Activated CD4-positive, alpha-beta T cell treated with anti-CD3 and anti-CD28 coated beads, Interleukin-2, Interleukin-4, amounts not matched to agents 100 ng/mL and 50 ng/mL, durations not matched to agents 16 hours and 8 hours (primary cell): ENCODE measurements at regions not wholly inside any gene's neighbourhood (a gene's known extent, or its start where the extent isn't known, plus 50 kb on each side); places are given as distances from the start of the nearest gene placed in this dataset.

Experiments used
- DNase-seq: peaks from one replicate; pipeline ENCODE4 v3.0.0-alpha.2; 2020; ENCODE audit warnings: low spot score

DNA sequence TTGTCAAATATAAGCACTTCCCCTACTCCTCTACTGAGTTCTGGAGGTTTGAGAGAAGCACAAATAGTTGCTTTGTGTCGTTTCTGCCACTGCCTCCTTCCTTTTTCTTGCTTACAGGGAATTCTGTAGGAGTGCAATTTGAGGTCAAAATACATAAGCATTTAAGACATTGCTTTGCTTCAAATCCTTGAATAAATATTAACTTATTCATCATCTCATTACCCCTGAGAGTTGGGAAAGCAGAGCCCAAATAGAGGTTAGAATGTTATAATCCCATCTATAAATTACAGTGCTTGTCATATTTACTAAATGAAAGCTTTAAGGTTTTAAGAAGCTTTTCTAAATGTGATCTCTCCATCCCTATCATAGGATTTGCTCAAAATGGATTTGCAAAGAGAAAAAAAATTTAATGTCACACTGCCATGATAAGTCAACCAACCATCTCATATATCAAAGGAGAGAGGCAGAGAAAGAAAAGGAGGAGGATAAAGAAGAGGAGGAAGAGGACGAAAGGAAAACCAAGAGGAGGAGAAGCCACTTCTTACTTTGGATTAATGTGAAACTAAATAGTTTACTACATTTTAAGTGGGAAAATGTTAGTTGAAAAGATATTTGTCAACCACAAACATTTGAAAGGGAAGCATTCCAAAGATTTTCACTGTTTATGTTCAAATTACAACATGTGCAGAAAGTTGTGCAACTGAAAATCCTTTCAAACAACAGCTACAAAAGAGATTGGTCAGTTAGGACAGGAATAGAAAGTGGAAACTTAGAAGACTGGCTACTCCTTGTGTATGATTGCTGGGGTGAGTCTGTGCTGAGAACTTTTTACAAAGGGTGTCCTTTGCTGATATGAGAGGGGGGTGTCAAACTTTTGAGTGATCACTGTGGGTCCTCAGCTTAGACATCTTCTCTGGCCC, 277.3 kb upstream of the FN1 start:
- DNase-seq, result no peak

DNA sequence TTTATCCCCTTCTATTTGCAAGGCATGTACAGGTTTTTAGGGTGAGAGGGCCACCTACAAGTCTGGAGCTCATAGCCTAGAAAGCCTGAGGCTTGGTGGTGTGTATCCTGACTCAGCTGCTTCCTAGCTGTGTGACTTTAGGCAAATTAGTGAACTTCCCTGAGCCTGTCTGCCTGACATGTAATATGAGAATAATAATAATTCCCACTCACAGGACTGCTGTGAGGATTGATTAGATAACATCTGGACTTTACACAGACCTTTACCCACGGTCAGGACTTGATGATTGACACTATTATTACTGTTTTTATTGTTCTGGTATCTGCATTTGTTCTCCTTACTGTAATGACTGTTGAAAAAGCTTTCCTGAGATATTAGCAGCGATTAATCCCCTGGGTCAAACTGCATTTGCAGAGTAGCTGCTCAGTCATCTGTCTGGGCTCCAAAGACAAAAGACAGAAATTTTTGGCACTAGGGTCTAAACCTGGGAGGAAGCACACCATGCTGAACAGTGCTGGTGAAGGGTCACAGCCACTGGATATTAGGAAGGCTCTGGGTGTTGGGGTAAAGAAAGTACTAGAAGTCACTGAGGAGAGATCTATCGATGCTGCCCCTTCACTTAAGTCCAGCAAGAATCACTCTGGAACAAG, 276.5 kb upstream of the FN1 start:
- no peak for DNase-seq

DNA sequence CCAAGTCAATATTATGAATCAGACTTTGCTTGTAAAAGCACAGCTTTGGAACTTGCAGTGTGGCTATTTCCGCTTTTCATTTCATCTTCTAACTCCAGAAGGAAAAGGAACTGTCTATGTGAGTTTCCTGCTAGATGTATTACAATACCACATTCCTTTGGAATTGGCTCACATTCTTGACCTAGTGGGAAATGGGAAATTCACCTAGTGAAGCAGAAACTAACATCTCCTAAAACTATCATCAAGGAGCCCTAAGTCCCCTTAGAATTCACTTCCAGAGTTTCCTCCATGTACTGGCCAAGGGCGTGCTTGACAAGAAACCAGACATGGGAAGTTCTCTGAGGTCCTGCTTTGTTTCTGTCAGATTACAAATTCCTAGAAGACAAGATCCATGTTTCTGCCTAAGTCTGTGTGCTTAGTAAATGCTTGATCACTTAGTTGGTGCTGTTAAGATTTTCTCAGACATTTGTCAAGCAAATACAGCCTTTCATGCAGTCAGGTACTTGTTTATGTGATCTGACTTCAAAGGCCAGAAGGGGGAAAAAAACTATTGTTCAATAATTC, 275.7 kb upstream of the FN1 start:
- no peak for DNase-seq

DNA sequence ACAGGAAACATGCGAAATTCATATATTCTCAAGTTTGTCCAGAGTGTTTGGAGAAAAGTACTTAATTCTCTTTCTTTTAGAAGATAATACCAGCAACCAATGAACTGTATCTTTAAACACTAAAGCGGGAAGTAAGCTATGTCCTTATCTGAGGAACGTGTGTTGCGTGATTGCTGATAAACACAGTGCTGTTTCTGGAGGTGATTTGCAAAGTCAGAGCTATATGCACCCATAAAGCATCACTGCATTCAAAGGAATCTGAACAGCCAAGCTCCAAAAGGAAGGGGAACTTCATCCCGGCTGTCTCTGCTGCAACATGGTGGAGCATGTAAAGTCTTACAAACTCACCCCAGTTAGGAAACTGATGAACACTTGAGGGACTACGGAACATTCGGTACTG, 271.7 kb upstream of the FN1 start:
- no peak for DNase-seq

DNA sequence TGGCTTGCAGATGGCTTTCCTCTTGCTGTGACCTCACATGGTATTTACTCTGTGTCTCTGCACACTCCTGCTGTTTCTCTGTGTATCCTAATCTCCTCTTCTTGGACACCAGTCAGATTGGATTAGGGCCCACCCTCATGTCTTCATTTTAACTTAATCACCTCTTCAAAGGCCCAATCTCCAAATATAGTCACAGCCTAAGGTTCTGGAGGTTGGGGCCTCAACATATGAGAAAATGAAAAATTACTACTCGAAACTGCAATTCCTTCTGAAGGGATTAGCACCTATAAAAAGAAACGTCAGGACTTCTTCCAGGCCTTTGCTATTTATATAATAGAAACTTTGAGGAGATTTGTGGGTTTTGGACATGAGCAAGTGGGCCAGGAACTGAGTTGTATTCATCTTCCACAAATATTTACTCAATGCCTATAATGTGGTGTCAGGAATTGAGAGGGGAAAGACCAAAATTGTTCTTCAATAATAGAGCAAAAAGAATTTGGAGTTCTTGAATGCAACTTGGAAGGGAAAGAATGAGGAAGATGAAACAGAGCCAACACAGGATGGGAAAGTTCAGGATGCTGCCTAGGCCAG, 270.0 kb upstream of the FN1 start:
- no peak for DNase-seq

DNA sequence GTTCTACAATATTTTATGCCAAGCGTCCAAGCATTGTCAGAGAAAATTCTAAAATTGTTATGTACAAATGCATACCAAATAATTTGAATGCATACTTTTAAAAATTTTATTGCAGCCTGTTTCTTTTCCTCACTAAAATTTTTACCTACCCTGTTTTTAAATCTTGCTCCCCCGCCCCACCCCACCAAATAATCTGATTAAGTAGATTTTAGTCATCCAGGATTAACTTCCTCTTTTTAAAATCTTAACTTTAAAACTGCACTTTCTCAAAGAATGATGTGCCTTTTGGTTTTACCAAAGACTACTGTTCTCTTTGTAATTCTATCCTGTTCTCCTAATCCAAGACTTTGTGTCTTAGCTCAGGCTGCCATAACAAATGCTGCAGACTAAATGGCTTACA, 269.4 kb upstream of the FN1 start:
- DNase-seq, result no peak

DNA sequence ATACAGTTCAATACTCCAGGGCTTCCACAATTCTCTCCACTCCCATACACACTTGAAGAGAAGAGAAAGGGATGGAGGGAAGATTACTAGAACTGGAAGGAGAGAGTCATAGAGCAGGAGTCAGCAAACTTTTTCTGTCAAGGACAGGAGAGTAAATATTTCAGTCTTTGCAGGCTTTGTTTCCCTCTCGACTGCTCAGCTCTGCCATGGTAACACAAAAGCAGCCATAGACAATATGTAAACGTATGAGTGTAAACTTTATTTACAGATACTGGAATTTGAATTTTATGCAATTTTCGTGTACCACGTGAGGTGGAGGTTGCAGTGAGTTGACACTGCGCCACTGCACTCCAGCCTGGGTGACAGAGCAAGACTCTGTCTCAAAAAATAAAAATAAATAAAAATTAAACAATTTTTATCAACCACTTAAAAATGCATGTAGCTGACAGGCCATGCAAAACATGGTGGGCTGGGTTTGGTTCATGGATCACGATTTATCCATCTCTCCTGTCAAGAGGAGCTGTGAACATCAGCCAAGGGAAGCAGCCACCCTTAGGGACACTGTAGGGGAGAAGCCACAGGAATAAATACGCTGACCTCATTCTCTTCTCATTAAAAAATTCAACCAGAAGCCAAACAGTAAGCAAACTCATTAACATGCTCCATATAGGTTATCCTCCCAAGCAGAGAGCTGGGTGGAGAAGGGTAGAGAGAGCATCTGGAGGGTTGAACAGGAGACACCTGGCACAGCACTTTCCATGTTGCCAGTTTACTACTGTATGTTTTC, 266.4 kb upstream of the FN1 start:
- no peak for DNase-seq

DNA sequence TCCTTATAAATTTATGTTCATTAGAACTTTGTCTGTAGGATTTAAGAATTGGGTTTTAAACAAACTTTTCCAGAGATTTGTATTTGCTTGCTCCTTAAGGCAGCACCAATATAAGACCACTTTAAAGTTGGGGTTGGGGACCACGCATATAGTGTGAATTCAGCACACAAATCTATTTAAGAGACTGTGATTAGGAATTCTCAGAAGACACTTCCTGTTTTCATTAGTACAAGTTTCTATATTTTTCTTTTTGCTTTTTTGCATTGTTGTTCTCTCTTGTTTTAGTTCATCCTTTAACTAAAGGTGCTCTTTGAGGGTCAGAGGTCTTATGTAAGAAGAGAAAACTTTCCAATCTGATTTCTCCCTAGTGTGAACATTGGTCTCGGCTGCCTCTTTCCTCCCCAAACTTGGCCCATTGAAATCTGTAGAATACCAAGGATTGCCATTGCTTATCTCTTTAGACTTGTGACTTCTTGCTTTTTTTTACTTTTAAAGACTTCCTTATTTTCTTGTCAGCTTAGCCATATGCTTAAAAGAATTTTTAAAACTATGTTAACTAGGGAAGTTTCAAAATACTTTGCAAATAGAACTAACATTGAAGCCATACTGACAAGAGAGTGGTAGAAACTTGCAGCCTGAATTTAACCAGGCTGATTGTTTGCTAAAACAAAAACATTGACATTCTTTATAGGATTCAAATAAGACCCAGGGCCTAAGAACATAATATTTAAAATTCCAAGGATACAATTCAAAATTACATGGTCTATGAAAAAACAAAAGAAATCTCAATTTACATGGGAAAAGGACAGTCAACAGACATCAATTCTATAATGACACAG, 264.1 kb upstream of the FN1 start:
- DNase-seq, result no peak

DNA sequence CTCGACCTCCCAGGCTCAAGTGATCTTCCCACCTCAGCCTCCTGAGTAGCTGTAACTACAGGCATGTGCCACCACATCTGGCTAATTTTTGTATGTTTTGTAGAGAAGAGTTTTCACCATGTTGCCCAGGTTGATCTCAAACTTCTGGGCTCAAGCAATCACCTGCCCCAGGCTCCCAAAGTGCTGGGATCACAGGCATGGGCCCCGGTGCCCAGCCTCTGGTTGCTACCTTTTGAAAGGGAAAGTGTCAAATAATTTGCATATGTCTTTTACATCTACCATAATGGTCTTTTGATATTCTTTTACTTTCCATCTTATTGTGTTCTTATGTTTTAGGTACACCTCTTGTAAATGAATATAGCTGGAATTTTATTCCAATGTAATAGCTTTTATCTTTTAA, 263.1 kb upstream of the FN1 start:
- no peak for DNase-seq

DNA sequence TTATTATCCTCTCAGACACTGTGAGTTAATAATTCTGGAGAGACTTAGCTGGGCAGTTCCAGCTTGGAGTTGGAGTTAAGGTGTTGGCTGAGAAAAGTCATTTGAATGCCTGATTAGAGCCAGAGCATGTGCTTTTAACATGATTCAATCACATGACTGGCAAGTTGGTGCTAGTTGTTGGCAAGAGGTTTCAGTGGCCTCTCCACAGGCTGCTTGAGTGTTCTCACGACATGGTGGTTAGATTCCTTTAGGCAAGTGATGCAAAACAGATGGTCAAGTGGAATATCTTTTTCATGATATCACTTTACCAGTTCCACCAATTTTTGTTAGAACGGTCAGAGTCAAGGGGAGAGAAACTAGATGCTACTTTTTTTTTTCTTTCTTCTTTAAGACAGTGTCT, 262.7 kb upstream of the FN1 start:
- DNase-seq, result no peak

DNA sequence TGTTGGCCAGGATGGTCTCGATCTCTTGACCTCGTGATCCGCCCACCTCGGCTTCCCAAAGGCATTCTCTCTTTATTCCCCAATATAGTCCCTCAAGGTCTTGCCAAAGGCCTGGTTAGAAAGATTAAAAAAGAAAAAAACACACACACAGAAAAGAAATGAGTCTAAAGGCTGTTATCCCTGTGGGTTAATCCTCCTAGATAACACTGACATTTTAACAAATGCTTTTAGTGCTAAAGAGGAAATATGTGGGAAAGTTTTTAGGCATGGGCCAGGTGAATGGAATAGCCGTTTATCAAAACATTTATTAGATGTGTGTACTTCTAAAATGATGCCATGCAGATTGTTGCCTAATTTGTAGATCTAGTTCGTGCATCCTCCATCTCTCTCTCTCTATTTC, 261.6 kb upstream of the FN1 start:
- no peak for DNase-seq

DNA sequence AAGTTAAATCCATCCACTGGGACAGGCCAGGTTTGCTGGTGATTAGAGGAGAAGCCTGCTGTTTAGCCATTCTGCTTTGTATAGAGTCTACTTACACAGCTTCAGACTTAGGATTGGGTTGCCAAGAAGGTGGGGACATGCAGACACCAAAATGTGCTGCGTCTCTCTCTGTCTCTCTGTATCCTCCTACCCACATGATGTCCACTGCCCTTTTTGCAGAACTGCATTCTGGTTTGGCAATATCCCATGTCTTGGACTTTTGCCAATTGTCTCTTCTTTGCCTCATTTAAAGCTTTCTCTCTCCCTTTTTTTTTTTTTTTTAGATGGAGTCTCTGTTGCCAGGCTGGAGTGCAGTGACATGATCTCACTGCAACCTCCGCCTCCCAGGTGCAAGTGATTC, 261.1 kb upstream of the FN1 start:
- no peak for DNase-seq

DNA sequence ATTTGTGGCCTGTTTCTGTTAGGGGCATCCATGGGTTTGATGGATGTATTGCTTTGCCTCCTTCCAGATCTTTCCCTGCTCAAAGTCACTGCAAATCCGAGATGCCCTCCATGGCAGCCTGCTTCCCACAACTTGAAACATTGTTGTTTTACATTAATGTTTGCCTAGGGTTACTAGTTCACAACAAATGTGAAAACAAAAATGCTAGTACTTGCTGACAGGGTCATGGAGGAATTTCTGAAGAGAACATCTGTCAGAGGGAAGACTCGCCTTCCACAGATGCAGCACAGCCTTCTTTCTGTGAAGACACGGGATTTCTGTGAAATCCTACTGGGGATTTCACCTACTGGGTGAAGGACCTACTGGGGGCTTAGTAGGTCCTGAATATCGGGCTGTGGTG, 260.0 kb upstream of the FN1 start:
- no peak for DNase-seq

DNA sequence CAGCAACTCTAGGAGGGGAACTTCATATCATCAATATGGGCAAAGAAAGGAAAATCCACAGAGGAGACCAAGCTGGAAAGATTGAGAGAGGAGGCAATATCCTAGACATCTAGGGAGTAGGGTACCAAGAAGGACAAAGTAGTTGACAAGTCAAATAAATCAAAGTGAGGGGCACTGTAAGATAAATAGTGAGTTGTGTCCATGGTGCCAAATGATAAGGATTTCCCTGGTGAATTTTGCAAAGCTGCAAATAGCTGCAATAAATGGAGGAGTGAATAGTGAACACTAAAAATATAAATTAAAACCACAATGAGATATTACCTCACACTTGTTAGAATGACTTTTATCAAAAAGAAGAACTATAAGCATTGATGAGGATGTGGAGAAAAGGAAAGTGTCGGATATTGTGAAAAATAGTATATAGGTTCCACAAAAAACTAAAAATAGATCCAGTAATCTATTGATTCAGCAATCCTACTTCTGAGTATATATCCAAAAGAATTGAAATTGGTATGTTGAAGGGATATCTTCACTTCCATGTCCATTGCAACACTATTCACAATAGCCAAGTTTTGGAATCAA, 258.2 kb upstream of the FN1 start:
- no peak for DNase-seq

DNA sequence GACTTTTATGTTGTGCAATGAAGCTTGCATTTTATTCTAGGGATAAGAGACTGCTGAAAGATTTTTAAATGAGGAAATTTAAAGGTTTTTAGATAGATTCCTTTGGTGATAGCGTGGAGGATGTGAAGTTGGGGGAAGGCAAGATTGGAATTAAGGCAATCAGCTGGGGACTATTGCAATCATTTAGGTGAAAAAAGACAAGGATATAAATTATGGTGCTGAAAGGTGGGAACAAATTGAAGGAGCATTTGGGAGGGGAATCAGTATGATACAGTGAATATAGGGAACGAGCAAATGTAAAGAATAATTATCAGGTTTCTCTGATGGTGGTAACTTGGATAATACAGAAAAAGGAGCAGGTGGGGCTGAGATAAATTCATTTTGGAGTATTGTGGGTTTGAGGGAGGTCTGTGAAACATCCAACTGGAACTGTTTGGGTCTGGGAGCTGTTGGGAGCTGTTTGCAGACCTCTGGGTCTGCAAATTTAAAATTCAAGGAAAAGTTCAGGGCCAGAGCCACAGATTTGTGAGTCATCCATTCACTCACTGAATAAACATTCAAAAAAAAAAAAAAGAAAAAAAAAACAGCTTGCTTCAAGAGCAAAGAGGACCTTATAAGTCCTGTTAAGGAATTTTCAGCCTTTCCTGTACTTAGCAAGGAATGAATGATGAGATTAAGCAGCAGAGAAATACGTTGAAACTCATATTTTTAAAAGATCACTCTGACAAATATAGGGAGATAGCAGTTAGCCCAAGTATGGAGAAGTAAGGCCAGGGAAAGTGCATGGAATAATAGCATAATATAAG, 257.5 kb upstream of the FN1 start:
- DNase-seq, result no peak

DNA sequence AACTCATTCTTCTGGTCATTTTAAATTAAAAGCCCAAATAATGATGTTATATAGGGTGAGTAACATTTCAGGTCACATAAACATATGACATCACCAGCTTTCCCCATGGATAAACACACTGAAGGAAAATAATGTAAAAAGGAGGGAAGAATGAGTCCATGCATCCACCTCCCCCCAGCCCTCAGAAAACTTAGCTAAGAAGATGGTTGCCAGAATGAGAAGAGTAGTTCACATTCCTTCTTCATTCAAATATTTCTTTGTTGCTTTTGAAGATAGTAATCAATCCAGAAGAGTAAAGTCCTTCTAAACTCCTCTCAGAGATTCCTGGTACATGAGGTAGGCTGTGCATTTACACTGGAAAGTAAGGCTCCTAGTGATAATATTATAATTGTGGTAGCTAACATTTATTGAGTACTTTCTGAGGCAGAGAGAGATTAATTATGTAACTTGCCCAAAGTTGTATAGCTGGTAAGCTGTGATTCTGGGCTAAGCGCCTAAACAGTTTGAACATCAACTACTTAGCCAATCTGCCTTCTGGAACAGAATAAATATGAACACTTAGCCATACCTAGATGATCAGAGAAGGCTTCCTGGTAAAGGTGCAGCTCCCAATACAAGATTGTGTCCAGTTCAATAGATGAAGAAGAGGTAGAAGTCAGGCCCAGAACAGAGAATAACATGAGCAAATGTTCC, 256.7 kb upstream of the FN1 start:
- DNase-seq, result no peak

DNA sequence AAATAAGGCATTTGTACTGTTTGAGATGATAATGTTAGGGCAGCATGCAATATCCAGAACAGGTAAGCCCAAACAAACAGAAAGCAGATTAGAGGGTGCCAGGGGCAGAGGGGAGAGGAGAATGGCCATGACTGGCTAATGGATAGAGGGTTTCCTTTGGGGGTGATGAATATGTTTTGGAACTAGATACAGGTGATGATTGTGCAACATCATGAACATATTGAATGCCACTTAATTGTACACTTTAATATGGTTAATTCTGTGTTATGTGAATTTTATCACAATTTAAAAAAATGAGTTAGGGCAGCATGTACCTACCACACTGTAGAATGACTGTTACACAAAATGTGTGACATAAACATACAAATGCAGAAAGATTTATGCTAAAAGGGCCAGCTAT, 255.5 kb upstream of the FN1 start:
- DNase-seq, result no peak

DNA sequence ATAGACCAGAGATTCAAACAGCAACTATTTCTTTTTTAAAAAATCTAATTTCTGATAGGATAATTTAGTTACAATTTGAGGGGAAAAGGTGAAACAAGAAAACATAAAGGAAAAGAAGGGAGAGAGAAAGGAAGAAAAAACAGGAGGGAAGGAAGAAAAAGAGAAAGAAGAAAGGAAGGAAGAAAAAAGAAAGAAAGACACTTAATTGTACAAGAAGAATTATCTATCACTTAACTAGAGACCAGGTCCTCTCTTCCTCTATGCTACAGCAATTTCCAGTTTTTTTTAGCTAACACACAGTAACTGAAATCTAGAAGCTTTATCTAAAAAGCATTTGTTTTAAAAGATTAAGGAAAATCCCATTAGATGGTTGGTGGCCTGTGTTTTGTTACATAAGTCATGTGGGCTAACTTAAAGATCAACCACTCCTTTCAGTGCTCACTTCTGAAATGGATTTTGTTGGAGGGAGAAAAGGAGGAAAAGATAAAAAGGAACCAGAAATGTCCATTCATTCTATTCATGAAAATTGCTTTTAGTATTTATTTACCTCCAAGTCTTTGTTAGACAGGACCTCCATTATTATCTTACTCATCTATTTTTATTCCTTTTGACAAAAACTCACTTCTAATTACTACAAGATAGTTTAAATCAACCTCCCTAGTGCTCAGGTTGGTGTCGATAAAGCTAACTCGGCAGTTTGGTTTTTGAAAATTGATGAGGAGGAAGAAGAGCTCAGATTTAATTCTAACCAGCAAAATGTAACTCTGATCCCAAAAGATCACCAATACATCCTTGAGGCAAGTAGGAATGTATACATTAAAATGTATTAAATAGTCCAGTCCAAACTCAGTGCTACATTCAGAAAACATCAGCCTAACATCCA, 251.5 kb upstream of the FN1 start:
- DNase-seq, result no peak
